ENCODE measurements at regions not wholly inside any gene's neighbourhood (a gene's known extent, or its start where the extent isn't known, plus 50 kb on each side); places are given as distances from the start of the nearest gene placed in this dataset.

GRCh38 chr12:107884769-107885694 is 110.5 kb downstream of the ASCL4 start:
- peak in 1 of 2 donors; percentile 42 for DNase-seq (ENCODE audit: low spot score in 2 of 2)
- FAIRE-seq = no peak

GRCh38 chr12:107888789-107889188 is 114.3 kb downstream of the ASCL4 start:
- no peak for FAIRE-seq
- DNase-seq (ENCODE audit: low spot score in 2 of 2) = no peak

- FAIRE-seq (no peak), DNase-seq (ENCODE audit: low spot score in 2 of 2) (no peak)
Observed at GRCh38 chr12:107891967-107892366, 117.5 kb downstream of the ASCL4 start.

- FAIRE-seq (no peak), DNase-seq (ENCODE audit: low spot score in 2 of 2) (no peak)
Observed at GRCh38 chr12:107894589-107894988, 120.1 kb downstream of the ASCL4 start.

GRCh38 chr12:107895966-107896365 is 121.5 kb downstream of the ASCL4 start:
- FAIRE-seq (no peak), DNase-seq (ENCODE audit: low spot score in 2 of 2) (no peak)

GRCh38 chr12:107900588-107900987 is 126.1 kb downstream of the ASCL4 start:
- FAIRE-seq (no peak), DNase-seq (ENCODE audit: low spot score in 2 of 2) (no peak)

- peak; percentile 24 to 64 for DNase-seq (ENCODE audit: low spot score in 2 of 2)
- no peak for FAIRE-seq
Observed at GRCh38 chr12:107903341-107904061, 129.0 kb downstream of the ASCL4 start.

- FAIRE-seq (no peak), DNase-seq (ENCODE audit: low spot score in 2 of 2) (no peak)
Observed at GRCh38 chr12:107906707-107907106, 132.2 kb downstream of the ASCL4 start.

GRCh38 chr12:107912421-107913004 is 138.0 kb downstream of the ASCL4 start:
- peak in 1 of 2 donors; percentile 47 for DNase-seq (ENCODE audit: low spot score in 2 of 2)
- no peak for FAIRE-seq

- FAIRE-seq = no peak
Observed at GRCh38 chr12:107914460-107914977, 140.0 kb downstream of the ASCL4 start.

GRCh38 chr12:107917912-107918800 is 143.7 kb downstream of the ASCL4 start:
- FAIRE-seq = no peak
- DNase-seq (ENCODE audit: low spot score in 2 of 2) = peak in 1 of 2 donors; percentile 56

More at GRCh38 chr12:107914460-107914977, 140.0 kb downstream of the ASCL4 start:
- no peak for DNase-seq (ENCODE audit: low spot score in 2 of 2)

- DNase-seq (ENCODE audit: low spot score in 2 of 2) = no peak
- no peak for FAIRE-seq
Observed at GRCh38 chr12:107921062-107921461, 146.6 kb downstream of the ASCL4 start.

GRCh38 chr12:107925125-107925524 is 150.6 kb downstream of the ASCL4 start:
- DNase-seq (ENCODE audit: low spot score in 2 of 2) (no peak), FAIRE-seq (no peak)

- peak in 1 of 2 donors; percentile 25 for DNase-seq (ENCODE audit: low spot score in 2 of 2)
- no peak for FAIRE-seq
Observed at GRCh38 chr12:107929436-107929835, 154.9 kb downstream of the ASCL4 start.

GRCh38 chr12:107931761-107932160 is 157.3 kb downstream of the ASCL4 start:
- FAIRE-seq (no peak), DNase-seq (ENCODE audit: low spot score in 2 of 2) (no peak)

- DNase-seq (ENCODE audit: low spot score in 2 of 2) = no peak
- no peak for FAIRE-seq
Observed at GRCh38 chr12:107938446-107938845, 163.9 kb downstream of the ASCL4 start.

- DNase-seq (ENCODE audit: low spot score in 2 of 2) (no peak), FAIRE-seq (no peak)
Observed at GRCh38 chr12:107948391-107948945, 174.0 kb downstream of the ASCL4 start.

- DNase-seq (ENCODE audit: low spot score in 2 of 2) (no peak), FAIRE-seq (no peak)
Observed at GRCh38 chr12:107951024-107951423, 176.5 kb downstream of the ASCL4 start.

GRCh38 chr12:107955966-107956643 is 173.0 kb upstream of the WSCD2 start:
- FAIRE-seq (no peak), DNase-seq (ENCODE audit: low spot score in 2 of 2) (no peak)

Data from frontal cortex (tissue), 3 donors.